PC-9 (cell line): ENCODE measurements at regions not wholly inside any gene's neighbourhood (a gene's known extent, or its start where the extent isn't known, plus 50 kb on each side); places are given as distances from the start of the nearest gene placed in this dataset.

ENCODE experiments used
- BruUV-seq: library from RNA; stranded (reverse); fragments of 400-500 nt; replicated peaks from 2 replicates; lab custom pipeline; 2021; lab: Mats Ljungman, UMichigan
- CTCF ChIA-PET: fragments of 300-600 bp; sonication (Branson Sonifier 250); formaldehyde crosslinking; loops from one replicate; lab custom pipeline; 2022; ENCODE audit warnings: antibody characterized with exemption; lab: Charles Lee
- POLR2A ChIA-PET: fragments of 300-600 bp; sonication (Branson Sonifier 250); formaldehyde crosslinking; loops from one replicate; lab custom pipeline; 2022; ENCODE audit warnings: antibody characterized with exemption; ENCODE audit not compliant: unreplicated experiment; lab: Charles Lee
- DNase-seq, 2 experiments: peaks; one replicate each; pipeline versions ENCODE4 v3.0.0 to v3.0.0-alpha.2; 2015 to 2022; ENCODE audit warnings: mixed read lengths in 1 of 2
- H2AFZ ChIP-seq: fragments of 200-600 bp; sonication (generic); 2 replicates; pipeline ENCODE4 v1.8.1; 2017; ENCODE audit warnings: antibody characterized with exemption
- H3F3A ChIP-seq: fragments of 200-600 bp; sonication (generic); 2 replicates; pipeline ENCODE4 v1.8.1; 2017; ENCODE audit warnings: antibody characterized with exemption, mild to moderate bottlenecking, low read depth; ENCODE audit not compliant: insufficient read depth
- H3K27ac ChIP-seq: fragments of 200-600 bp; sonication (generic); 2 replicates; pipeline ENCODE4 v1.6.1; 2016; ENCODE audit warnings: mixed run types
- H3K27me3 ChIP-seq: fragments of 200-600 bp; sonication (generic); 2 replicates; pipeline ENCODE4 v1.6.1; 2016; ENCODE audit warnings: low read depth, mixed run types; ENCODE audit not compliant: insufficient read depth
- H3K36me3 ChIP-seq: fragments of 200-600 bp; sonication (generic); 2 replicates; pipeline ENCODE4 v1.6.1; 2016; ENCODE audit warnings: low read depth, mixed run types
- H3K4me1 ChIP-seq: fragments of 200-600 bp; sonication (generic); replicated peaks from 2 replicates; pipeline ENCODE4 v1.6.1; 2016; ENCODE audit warnings: mixed run types; ENCODE audit not compliant: insufficient read depth
- H3K4me2 ChIP-seq: fragments of 200-600 bp; sonication (generic); 2 replicates; pipeline ENCODE4 v1.6.1; 2017; ENCODE audit warnings: mixed run types
- H3K4me3 ChIP-seq: fragments of 200-600 bp; sonication (generic); 2 replicates; pipeline ENCODE4 v1.6.1; 2016; ENCODE audit warnings: mixed run types
- H3K79me2 ChIP-seq: fragments of 200-600 bp; sonication (generic); 2 replicates; pipeline ENCODE4 v1.6.1; 2017; ENCODE audit warnings: low read depth, mixed run types
- H3K9me2 ChIP-seq: fragments of 200-600 bp; sonication (generic); 2 replicates; pipeline ENCODE4 v1.8.1; 2017; ENCODE audit warnings: mild to moderate bottlenecking; ENCODE audit not compliant: insufficient read depth
- H3K9me3 ChIP-seq: fragments of 200-600 bp; sonication (generic); 2 replicates; pipeline ENCODE4 v1.8.1; 2016; ENCODE audit warnings: low read depth; ENCODE audit not compliant: insufficient read depth
- H4K20me1 ChIP-seq: fragments of 200-600 bp; sonication (generic); 2 replicates; pipeline ENCODE4 v1.8.1; 2017; ENCODE audit not compliant: insufficient read depth
- EZH2 ChIP-seq: fragments of 200-600 bp; sonication (generic); IDR thresholded peaks from 2 replicates; pipeline ENCODE4 v1.8.0; 2017; ENCODE audit warnings: antibody characterized with exemption, low read depth
- intact Hi-C: fragments of 100-400 bp; cut with micrococcal nuclease; formaldehyde crosslinking; loops from one replicate; pipeline ENCODE4 v1.10.0; 2022; ENCODE audit not compliant: unreplicated experiment
- TF ChIP-seq, protein P1 (sequence below): fragments of 200-600 bp; sonication (generic); conservative IDR thresholded peaks from 2 replicates; pipeline ENCODE4 v1.6.1; 2017; ENCODE audit warnings: mixed run types, antibody characterized with exemption, mild to moderate bottlenecking, moderate library complexity

DNA sequence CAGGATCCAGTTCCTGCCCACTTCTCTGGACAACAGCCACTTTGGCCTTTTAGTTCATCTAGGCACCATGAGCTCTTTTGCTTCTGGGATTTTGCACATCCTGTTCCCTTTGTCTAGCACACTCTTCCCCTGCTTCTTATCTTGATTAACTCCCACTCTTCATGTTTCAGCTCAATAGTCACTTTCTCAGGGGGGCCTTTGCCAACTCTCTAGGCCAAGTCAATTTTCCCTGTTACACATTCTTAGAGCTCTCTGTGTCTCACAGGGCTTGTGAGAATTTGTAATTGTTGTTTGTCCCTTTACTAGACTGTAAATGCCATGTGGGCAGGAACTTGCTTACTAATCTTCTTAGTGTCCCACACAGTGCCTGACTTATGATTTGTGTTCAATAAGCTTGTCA lies 58.1 kb upstream of the EPB41L1 start:
- H3K27ac ChIP-seq = peak overlapping the region; percentile 42
- no peaks in the 10 kb centered on the region for H3K36me3 ChIP-seq
- H3K79me2 ChIP-seq = peaks cover 60% of the 10 kb centered on the region
- no peak overlapping the region for H3K4me3 ChIP-seq
- H3K27me3 ChIP-seq = no peaks in the 10 kb centered on the region
- BruUV-seq = no TSS peak
- H3K4me1 ChIP-seq = peaks cover 51% of the 10 kb centered on the region
- no peak overlapping the region for H2AFZ ChIP-seq
- intact Hi-C loops = no loop called here
- ChIA-PET CTCF (interaction anchor here (0.7 to 0.8 kb wide), 2 partner anchors 40 to 42 kb away, joined by 3 to 4 read pairs; no protein-coding TSS in a partner anchor), POLR2A (interaction anchor here (0.6 to 2.9 kb wide), 6 partner anchors 10 to 1335 kb away, joined by 3 to 29 read pairs (median 4); no protein-coding TSS in a partner anchor)
- no peaks in the 10 kb centered on the region for H4K20me1 ChIP-seq
- no peak for TF ChIP-seq EZH2
- TF ChIP-seq, protein P1, sequence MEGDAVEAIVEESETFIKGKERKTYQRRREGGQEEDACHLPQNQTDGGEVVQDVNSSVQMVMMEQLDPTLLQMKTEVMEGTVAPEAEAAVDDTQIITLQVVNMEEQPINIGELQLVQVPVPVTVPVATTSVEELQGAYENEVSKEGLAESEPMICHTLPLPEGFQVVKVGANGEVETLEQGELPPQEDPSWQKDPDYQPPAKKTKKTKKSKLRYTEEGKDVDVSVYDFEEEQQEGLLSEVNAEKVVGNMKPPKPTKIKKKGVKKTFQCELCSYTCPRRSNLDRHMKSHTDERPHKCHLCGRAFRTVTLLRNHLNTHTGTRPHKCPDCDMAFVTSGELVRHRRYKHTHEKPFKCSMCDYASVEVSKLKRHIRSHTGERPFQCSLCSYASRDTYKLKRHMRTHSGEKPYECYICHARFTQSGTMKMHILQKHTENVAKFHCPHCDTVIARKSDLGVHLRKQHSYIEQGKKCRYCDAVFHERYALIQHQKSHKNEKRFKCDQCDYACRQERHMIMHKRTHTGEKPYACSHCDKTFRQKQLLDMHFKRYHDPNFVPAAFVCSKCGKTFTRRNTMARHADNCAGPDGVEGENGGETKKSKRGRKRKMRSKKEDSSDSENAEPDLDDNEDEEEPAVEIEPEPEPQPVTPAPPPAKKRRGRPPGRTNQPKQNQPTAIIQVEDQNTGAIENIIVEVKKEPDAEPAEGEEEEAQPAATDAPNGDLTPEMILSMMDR = no peak
- no peaks in the 10 kb centered on the region for H3K9me2 ChIP-seq
- H3F3A ChIP-seq = peaks cover 28% of the 10 kb centered on the region; the same call in 1 of the 2 replicates
- H3K9me3 ChIP-seq = no peaks in the 10 kb centered on the region
- no peak for DNase-seq
- H3K4me2 ChIP-seq = no peak overlapping the region

DNA sequence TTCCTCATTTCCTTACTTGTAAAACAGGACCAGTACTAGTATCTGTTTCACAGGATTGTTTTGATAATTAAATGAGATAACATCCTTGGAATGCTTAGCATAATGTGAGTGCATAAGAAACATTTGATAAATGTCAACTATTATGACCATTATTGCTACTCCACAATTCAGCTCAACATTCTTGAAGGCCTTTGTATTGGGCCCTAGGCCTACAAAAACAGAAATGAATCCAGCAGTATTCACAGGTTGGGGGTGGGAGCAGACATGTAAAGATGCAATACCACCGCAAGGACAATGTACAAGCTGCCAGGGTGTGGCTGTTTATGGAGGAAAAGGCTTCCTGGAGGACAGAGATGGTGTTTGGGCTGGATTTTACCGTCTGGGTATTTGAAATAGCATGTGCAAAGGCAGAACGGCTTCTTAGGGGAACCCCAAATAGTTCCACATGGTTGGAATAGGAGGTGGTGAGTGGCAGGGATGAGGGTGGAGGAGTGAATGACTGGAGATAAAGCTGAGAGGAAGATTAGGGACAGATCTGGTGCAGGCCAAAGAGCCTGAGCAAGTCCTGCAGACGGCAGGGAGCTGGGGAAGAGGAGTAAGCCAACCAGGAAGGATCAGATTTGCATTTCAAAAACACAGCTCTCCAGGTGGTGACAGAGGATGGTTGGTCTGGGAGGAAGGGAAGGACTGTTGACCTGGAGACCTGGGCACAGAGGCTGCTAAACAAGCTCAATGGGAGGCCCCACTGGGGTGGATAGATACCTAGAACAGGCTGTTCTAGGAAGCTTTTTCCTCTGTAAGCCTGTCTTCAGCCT lies 57.0 kb upstream of the EPB41L1 start:
- Histone ChIP-seq H3K9me2 (no peaks in the 10 kb centered on the region), H3F3A (peaks cover 22% of the 10 kb centered on the region; the same call in 1 of the 2 replicates), H3K79me2 (peaks cover 57% of the 10 kb centered on the region), H3K4me3 (no peak overlapping the region), H3K4me1 (peaks cover 50% of the 10 kb centered on the region), H2AFZ (no peak overlapping the region), H4K20me1 (no peaks in the 10 kb centered on the region), H3K36me3 (no peaks in the 10 kb centered on the region), H3K4me2 (peak overlapping the region; percentile 48), H3K27me3 (no peaks in the 10 kb centered on the region), H3K9me3 (no peaks in the 10 kb centered on the region), H3K27ac (peak overlapping the region; percentile 42)
- POLR2A ChIA-PET = interaction anchor here (0.5 to 2.9 kb wide), 14 partner anchors 10 to 506 kb away, joined by 3 to 29 read pairs (median 4); partner anchors contain the start of gene SCAND1
- no peak for TF ChIP-seq EZH2
- TF ChIP-seq, protein P1 = no peak
- CTCF ChIA-PET = interaction anchor here (0.5 to 1.1 kb wide), 5 partner anchors 12 to 454 kb away, joined by 3 to 6 read pairs (median 3); no protein-coding TSS in a partner anchor
- BruUV-seq = no TSS peak
- intact Hi-C loops = loop anchor here (1.0 kb wide), 1 partner anchor 102 kb away; no protein-coding TSS in a partner anchor
- DNase-seq = peak; percentile 53 to 62

DNA sequence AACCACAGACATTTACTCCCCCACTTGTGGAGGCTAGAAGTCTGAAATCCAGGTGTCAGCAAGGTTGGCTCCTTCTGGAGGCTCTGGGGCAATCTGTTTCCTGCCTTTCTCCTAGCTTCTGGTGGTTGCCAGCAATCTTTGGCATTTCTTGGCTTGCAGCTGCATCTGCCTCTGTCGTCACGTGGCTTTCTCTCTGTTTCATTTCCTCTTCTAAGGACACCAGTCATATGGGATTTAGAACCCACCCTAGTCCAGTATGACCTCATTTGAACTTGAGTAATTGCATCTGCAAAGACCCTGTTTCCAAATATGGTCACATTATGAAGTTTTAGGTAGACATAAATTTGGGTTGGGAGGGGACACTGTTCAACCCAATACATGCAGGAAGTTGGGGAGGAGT lies 56.2 kb upstream of the EPB41L1 start:
- ChIA-PET POLR2A (interaction anchor here (0.5 to 2.9 kb wide), 7 partner anchors 9 to 356 kb away, joined by 3 to 29 read pairs (median 4); partner anchors contain the start of gene SCAND1), CTCF (interaction anchor here (1.0 kb wide), 1 partner anchor 40 kb away, joined by 4 read pairs; no protein-coding TSS in a partner anchor)
- Histone ChIP-seq H3K4me1 (peaks cover 59% of the 10 kb centered on the region), H3K9me2 (no peaks in the 10 kb centered on the region), H3K36me3 (no peaks in the 10 kb centered on the region), H2AFZ (no peak overlapping the region), H3F3A (peaks cover 18% of the 10 kb centered on the region; the same call in 1 of the 2 replicates), H3K4me2 (peak overlapping the region; percentile 48; the same call in 1 of the 2 replicates), H3K27ac (peak overlapping the region; percentile 42), H3K27me3 (no peaks in the 10 kb centered on the region), H3K79me2 (peaks cover 58% of the 10 kb centered on the region), H4K20me1 (no peaks in the 10 kb centered on the region; the same call in 1 of the 2 replicates), H3K4me3 (no peak overlapping the region), H3K9me3 (no peaks in the 10 kb centered on the region)
- BruUV-seq = no TSS peak
- DNase-seq = peak in 1 of 2 experiments; percentile 47
- intact Hi-C loops = no loop called here
- no peak for TF ChIP-seq EZH2
- TF ChIP-seq, protein P1 = no peak
